Naive thymus-derived CD4-positive, alpha-beta T cell (primary cell): ENCODE measurements at regions not wholly inside any gene's neighbourhood (a gene's known extent, or its start where the extent isn't known, plus 50 kb on each side); places are given as distances from the start of the nearest gene placed in this dataset.

ENCODE experiments used
- ATAC-seq: fragments of 150-1000 bp; cut with Tn5 transposase; 2 replicates; pipeline ENCODE4 v1.10.0; 2021; ENCODE audit warnings: mild to moderate bottlenecking, moderate library complexity
- CTCF ChIA-PET: fragments of 350-600 bp; sonication (Branson Sonifier 250); formaldehyde crosslinking; loops from one replicate; lab custom pipeline; 2021; ENCODE audit warnings: antibody characterized with exemption; lab: Charles Lee
- POLR2A ChIA-PET: fragments of 350-600 bp; sonication (Branson Sonifier 250); formaldehyde crosslinking; loops from one replicate; lab custom pipeline; 2021; ENCODE audit warnings: antibody characterized with exemption, inconsistent platforms; lab: Charles Lee
- DNase-seq, 9 donors: peaks; one replicate each; pipeline versions ENCODE4 v3.0.0 to v3.0.0-alpha.2; 2020 to 2022; ENCODE audit warnings: mixed read lengths in 1 of 9
- H3K27ac ChIP-seq: one replicate; pipeline ENCODE4 v1.7.0; 2013; ENCODE audit warnings: mild to moderate bottlenecking, low read depth, low read length, moderate library complexity
- H3K27me3 ChIP-seq, 2 donors: one replicate each; pipeline ENCODE4 v1.7.0; 2013; ENCODE audit warnings: low read length in 2 of 2, mild to moderate bottlenecking in 2 of 2, moderate library complexity in 2 of 2; ENCODE audit not compliant: control insufficient read depth in 2 of 2, insufficient read depth in 2 of 2
- H3K36me3 ChIP-seq, 3 experiments: 1 replicate in 2 of 3; 2 replicates in 1 of 3; pipeline ENCODE4 v1.7.0; 2013; ENCODE audit warnings: low read length in 3 of 3, mild to moderate bottlenecking in 3 of 3, moderate library complexity in 1 of 3; ENCODE audit not compliant: insufficient read depth in 3 of 3, control insufficient read depth in 2 of 3
- H3K4me1 ChIP-seq, 2 donors: one replicate each; pipeline ENCODE4 v1.7.0; 2013; ENCODE audit warnings: low read length in 2 of 2, mild to moderate bottlenecking in 2 of 2, moderate library complexity in 1 of 2; ENCODE audit not compliant: control insufficient read depth in 2 of 2, insufficient read depth in 2 of 2
- H3K4me3 ChIP-seq: 2 replicates; pipeline ENCODE4 v1.7.0; 2013; ENCODE audit warnings: mild to moderate bottlenecking, low read length
- H3K9me3 ChIP-seq, 3 experiments: 1 replicate in 2 of 3; 2 replicates in 1 of 3; pipeline ENCODE4 v1.7.0; 2013; ENCODE audit warnings: low read length in 3 of 3; ENCODE audit not compliant: control insufficient read depth in 2 of 3
- H3K27ac Mint-ChIP-seq, 9 donors: one replicate each; pipeline ENCODE4 v1.8.0; 2020 to 2022; ENCODE audit warnings: mixed read lengths in 9 of 9, mild to moderate bottlenecking in 8 of 9, moderate library complexity in 5 of 9, inconsistent platforms in 2 of 9
- H3K27me3 Mint-ChIP-seq, 5 donors: one replicate each; pipeline ENCODE4 v1.8.0; 2021 to 2022; ENCODE audit warnings: mixed read lengths in 5 of 5, mild to moderate bottlenecking in 1 of 5
- H3K36me3 Mint-ChIP-seq, 5 donors: one replicate each; pipeline ENCODE4 v1.8.0; 2020 to 2022; ENCODE audit warnings: mixed read lengths in 5 of 5, mild to moderate bottlenecking in 3 of 5, inconsistent platforms in 1 of 5
- H3K4me1 Mint-ChIP-seq, 7 donors: one replicate each; pipeline ENCODE4 v1.8.0; 2020 to 2022; ENCODE audit warnings: mixed read lengths in 7 of 7, mild to moderate bottlenecking in 3 of 7, inconsistent platforms in 1 of 7
- H3K4me3 Mint-ChIP-seq, 10 donors: one replicate each; pipeline ENCODE4 v1.8.0; 2020 to 2022; ENCODE audit warnings: mild to moderate bottlenecking in 10 of 10, mixed read lengths in 10 of 10, moderate library complexity in 6 of 10, inconsistent platforms in 2 of 10
- H3K9me3 Mint-ChIP-seq, 11 donors: one replicate each; pipeline ENCODE4 v1.8.0; 2020 to 2022; ENCODE audit warnings: mixed read lengths in 11 of 11, mild to moderate bottlenecking in 4 of 11, inconsistent platforms in 1 of 11, moderate library complexity in 1 of 11
- intact Hi-C, 2 donors: fragments of 100-400 bp; cut with micrococcal nuclease; formaldehyde crosslinking; loops; one replicate each; pipeline ENCODE4 v1.15.1; 2023

DNA sequence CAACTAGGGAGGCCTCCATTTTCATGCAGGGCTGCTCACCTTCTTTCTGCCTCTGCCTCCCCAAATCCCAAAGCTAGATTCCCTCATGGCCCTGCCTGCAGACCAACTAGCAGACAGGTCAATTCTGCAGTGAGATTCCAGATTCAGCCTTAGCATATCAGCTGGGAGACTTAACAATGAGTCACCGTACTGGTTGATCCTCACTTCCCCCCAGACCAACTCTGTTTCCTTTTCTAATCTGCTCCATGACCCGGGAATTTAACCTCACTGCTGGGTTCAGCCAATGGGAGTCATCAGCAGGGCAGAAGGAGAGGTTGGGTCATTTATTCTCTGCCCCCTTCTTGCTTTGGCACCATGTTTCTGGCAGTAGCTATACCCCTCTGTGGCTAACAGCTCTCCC, 140.6 kb upstream of the GRIK3 start:
- peaks cover 0 to 3% (median 0%) of the 10 kb centered on the region in 11 donors for H3K9me3 Mint-ChIP-seq
- POLR2A ChIA-PET = no interaction called here
- H3K4me1 Mint-ChIP-seq = no peaks in the 10 kb centered on the region
- no peak overlapping the region for H3K27ac ChIP-seq
- no peak overlapping the region for H3K27ac Mint-ChIP-seq
- no peaks in the 10 kb centered on the region for H3K27me3 ChIP-seq
- intact Hi-C loops = no loop called here
- H3K9me3 ChIP-seq = no peaks in the 10 kb centered on the region
- no peak for ATAC-seq
- DNase-seq = no peak
- no peak overlapping the region for H3K4me3 Mint-ChIP-seq
- no peaks in the 10 kb centered on the region for H3K4me1 ChIP-seq
- H3K27me3 Mint-ChIP-seq = peaks cover 3 to 62% (median 26%) of the 10 kb centered on the region in 5 donors
- H3K36me3 Mint-ChIP-seq = no peaks in the 10 kb centered on the region
- no peak overlapping the region for H3K4me3 ChIP-seq
- CTCF ChIA-PET = no interaction called here
- no peaks in the 10 kb centered on the region for H3K36me3 ChIP-seq

- no peaks in the 10 kb centered on the region for H3K36me3 ChIP-seq
- H3K27me3 Mint-ChIP-seq = peaks cover 3 to 65% (median 32%) of the 10 kb centered on the region in 5 donors
- peaks cover 0 to 3% (median 0%) of the 10 kb centered on the region in 11 donors for H3K9me3 Mint-ChIP-seq
- no peak overlapping the region for H3K27ac ChIP-seq
- DNase-seq (no peak), ATAC-seq (no peak)
- no peak overlapping the region for H3K4me3 ChIP-seq
- CTCF ChIA-PET = no interaction called here
- H3K4me3 Mint-ChIP-seq = no peak overlapping the region
- intact Hi-C loops = no loop called here
- H3K4me1 ChIP-seq = no peaks in the 10 kb centered on the region
- POLR2A ChIA-PET = no interaction called here
- H3K27ac Mint-ChIP-seq = no peak overlapping the region
- no peaks in the 10 kb centered on the region for H3K36me3 Mint-ChIP-seq
- H3K9me3 ChIP-seq = no peaks in the 10 kb centered on the region
- no peaks in the 10 kb centered on the region for H3K4me1 Mint-ChIP-seq
- no peaks in the 10 kb centered on the region for H3K27me3 ChIP-seq
Observed at GRCh38 chr1:37175666-37176215, 141.4 kb upstream of the GRIK3 start.

DNA sequence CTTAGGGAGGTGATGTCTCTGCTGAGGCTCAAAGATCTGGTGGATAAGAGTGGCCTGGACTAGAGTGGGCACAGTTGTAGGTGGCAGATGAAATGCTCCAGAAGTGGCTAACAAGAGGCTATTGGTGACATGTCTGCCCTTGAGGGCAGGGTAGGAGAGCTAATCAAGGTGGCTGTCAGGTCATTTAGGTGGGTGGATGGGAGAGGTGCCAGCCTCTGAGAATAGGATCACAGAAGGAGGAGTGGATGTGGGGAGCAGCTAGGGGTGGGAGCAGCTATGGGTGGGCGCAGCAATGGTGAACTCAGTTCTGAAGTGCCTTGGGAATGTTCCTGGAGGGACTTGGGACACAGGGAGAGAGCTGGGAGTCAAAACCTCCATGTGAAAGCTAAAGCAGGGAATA, 142.0 kb upstream of the GRIK3 start:
- H3K9me3 ChIP-seq = no peaks in the 10 kb centered on the region
- intact Hi-C loops = no loop called here
- H3K36me3 ChIP-seq = no peaks in the 10 kb centered on the region
- ATAC-seq = no peak
- Mint-ChIP-seq H3K9me3 (peaks cover 0 to 3% (median 0%) of the 10 kb centered on the region in 11 donors), H3K4me3 (no peak overlapping the region), H3K4me1 (no peaks in the 10 kb centered on the region), H3K27me3 (peaks cover 3 to 68% (median 34%) of the 10 kb centered on the region in 5 donors), H3K27ac (no peak overlapping the region), H3K36me3 (no peaks in the 10 kb centered on the region)
- H3K4me3 ChIP-seq = no peak overlapping the region
- no peak overlapping the region for H3K27ac ChIP-seq
- CTCF ChIA-PET = no interaction called here
- DNase-seq = no peak
- no peaks in the 10 kb centered on the region for H3K4me1 ChIP-seq
- H3K27me3 ChIP-seq = no peaks in the 10 kb centered on the region
- POLR2A ChIA-PET = no interaction called here

DNA sequence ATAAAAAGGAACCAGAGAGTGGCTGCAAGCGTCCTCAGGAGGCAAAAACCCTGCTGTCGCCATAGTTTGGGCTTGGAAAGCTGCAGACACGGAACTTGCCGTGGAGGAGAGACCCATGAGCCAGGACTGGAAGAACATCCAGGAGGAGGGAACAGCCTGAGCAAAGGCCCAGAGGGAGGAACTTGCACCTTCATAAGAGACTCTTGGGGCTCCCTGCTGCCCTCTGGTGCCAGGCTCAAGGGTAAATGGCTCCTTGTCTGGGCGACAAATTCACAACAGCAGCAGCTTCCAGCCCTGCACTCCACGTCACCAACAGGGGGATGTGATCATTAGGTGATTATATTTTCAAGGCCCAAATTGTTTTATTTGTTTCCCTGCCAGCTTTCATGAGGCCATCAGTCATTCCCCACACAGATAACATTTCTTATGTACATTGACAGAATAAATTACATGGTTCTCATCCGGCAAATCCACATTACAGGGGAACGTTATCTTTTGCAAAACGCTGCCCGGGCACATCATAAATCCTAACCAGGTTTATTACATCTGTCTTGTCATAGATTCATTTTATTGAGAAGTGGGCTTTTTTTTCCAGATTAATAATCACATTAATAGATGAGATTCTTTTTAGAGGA, 143.0 kb upstream of the GRIK3 start:
- Mint-ChIP-seq H3K36me3 (no peaks in the 10 kb centered on the region), H3K4me3 (no peak overlapping the region), H3K9me3 (peaks cover 0 to 6% (median 1%) of the 10 kb centered on the region in 11 donors), H3K27me3 (peaks cover 4 to 72% (median 42%) of the 10 kb centered on the region in 5 donors), H3K27ac (no peak overlapping the region), H3K4me1 (no peaks in the 10 kb centered on the region)
- no peak for ATAC-seq
- Histone ChIP-seq H3K4me1 (no peaks in the 10 kb centered on the region), H3K4me3 (no peak overlapping the region), H3K27me3 (no peaks in the 10 kb centered on the region), H3K36me3 (no peaks in the 10 kb centered on the region), H3K9me3 (no peaks in the 10 kb centered on the region), H3K27ac (no peak overlapping the region)
- DNase-seq = no peak
- ChIA-PET CTCF (no interaction called here), POLR2A (no interaction called here)
- intact Hi-C loops = no loop called here

DNA sequence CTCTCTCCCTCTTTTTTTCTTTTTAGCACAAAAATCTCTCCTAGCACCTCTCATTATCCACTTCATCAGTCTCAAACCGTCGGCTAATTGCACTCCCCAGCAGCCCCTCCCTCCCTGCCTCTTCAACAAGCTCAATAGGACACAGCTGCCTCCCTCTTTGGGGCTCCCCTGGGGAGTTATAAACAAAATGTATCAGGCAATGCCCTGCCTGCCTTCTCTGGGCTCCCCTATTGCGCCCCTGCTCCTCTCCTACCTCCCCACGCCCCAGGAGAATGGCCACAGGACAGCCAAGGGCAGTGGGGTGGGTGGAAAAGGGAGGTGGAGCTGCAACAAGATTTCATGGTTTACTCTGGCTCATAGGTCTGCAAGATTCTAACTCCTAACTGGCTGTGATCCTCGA, 147.1 kb upstream of the GRIK3 start:
- H3K4me3 Mint-ChIP-seq = no peak overlapping the region
- CTCF ChIA-PET = no interaction called here
- no peaks in the 10 kb centered on the region for H3K9me3 ChIP-seq
- H3K9me3 Mint-ChIP-seq = peaks cover 0 to 20% (median 7%) of the 10 kb centered on the region in 11 donors
- H3K4me3 ChIP-seq = no peak overlapping the region
- no peak overlapping the region for H3K27ac ChIP-seq
- no peaks in the 10 kb centered on the region for H3K27me3 ChIP-seq
- DNase-seq (no peak), ATAC-seq (no peak)
- no peaks in the 10 kb centered on the region for H3K4me1 ChIP-seq
- no peaks in the 10 kb centered on the region for H3K36me3 Mint-ChIP-seq
- H3K27ac Mint-ChIP-seq = no peak overlapping the region
- H3K4me1 Mint-ChIP-seq = no peaks in the 10 kb centered on the region
- peaks cover 5 to 49% (median 34%) of the 10 kb centered on the region in 5 donors for H3K27me3 Mint-ChIP-seq
- POLR2A ChIA-PET = no interaction called here
- H3K36me3 ChIP-seq = no peaks in the 10 kb centered on the region
- intact Hi-C loops = no loop called here

DNA sequence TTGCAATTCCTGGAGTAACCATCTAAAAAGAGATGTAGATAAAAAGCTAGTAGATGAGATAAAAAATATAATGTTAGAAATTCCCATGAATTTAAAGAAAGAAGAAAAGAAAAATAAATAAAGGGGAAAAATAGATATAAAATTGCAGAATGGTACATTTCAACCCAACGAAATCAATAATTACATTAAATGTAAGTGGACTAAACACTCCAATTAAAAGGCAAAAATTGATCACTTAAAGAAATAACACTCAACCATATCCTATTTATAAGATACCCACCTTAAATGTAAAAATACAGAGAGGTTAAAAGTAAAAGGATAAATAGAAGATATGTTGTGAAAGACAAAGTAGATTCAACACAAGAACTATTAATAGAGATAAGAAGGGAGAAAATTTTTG, 150.5 kb upstream of the GRIK3 start:
- no peak overlapping the region for H3K4me3 Mint-ChIP-seq
- Histone ChIP-seq H3K27me3 (no peaks in the 10 kb centered on the region), H3K4me3 (no peak overlapping the region), H3K36me3 (no peaks in the 10 kb centered on the region), H3K27ac (no peak overlapping the region), H3K4me1 (no peaks in the 10 kb centered on the region), H3K9me3 (no peaks in the 10 kb centered on the region)
- no peaks in the 10 kb centered on the region for H3K36me3 Mint-ChIP-seq
- H3K27ac Mint-ChIP-seq = no peak overlapping the region
- ATAC-seq (no peak), DNase-seq (no peak)
- H3K4me1 Mint-ChIP-seq = no peaks in the 10 kb centered on the region
- peaks cover 0 to 23% (median 7%) of the 10 kb centered on the region in 11 donors for H3K9me3 Mint-ChIP-seq
- POLR2A ChIA-PET = no interaction called here
- CTCF ChIA-PET = no interaction called here
- peaks cover 5 to 38% (median 31%) of the 10 kb centered on the region in 5 donors for H3K27me3 Mint-ChIP-seq
- intact Hi-C loops = no loop called here

- peaks cover 0 to 23% (median 7%) of the 10 kb centered on the region in 11 donors for H3K9me3 Mint-ChIP-seq
- intact Hi-C loops = no loop called here
- no peak overlapping the region for H3K27ac ChIP-seq
- H3K4me3 ChIP-seq = no peak overlapping the region
- no peaks in the 10 kb centered on the region for H3K4me1 ChIP-seq
- H3K9me3 ChIP-seq = no peaks in the 10 kb centered on the region
- no peaks in the 10 kb centered on the region for H3K4me1 Mint-ChIP-seq
- H3K36me3 ChIP-seq = no peaks in the 10 kb centered on the region
- POLR2A ChIA-PET = no interaction called here
- H3K27me3 Mint-ChIP-seq = peaks cover 13 to 45% (median 27%) of the 10 kb centered on the region in 5 donors
- no peak for ATAC-seq
- no peaks in the 10 kb centered on the region for H3K36me3 Mint-ChIP-seq
- no peak for DNase-seq
- H3K27me3 ChIP-seq = no peaks in the 10 kb centered on the region
- no peak overlapping the region for H3K27ac Mint-ChIP-seq
- H3K4me3 Mint-ChIP-seq = no peak overlapping the region
- CTCF ChIA-PET = no interaction called here
Observed at GRCh38 chr1:37186246-37186756, 152.0 kb upstream of the GRIK3 start.
